ENCODE measurements at regions not wholly inside any gene's neighbourhood (a gene's known extent, or its start where the extent isn't known, plus 50 kb on each side); places are given as distances from the start of the nearest gene placed in this dataset.

GRCh38 chr14:34029921-34030334 is 79.1 kb upstream of the EGLN3 start:
- DNase-seq (ENCODE audit: low read depth, low spot score), result no peak
- H3K9me1 ChIP-seq (replicated peaks; ENCODE audit: control insufficient read depth, extremely low read depth, insufficient read depth, low read length), result no peaks in the 10 kb centered on the region
- H4K20me1 ChIP-seq (replicated peaks; ENCODE audit: control insufficient read depth, extremely low read depth, insufficient read depth, low read length), result no peaks in the 10 kb centered on the region
- no peak overlapping the region for H3K4me2 ChIP-seq (ENCODE audit: insufficient read depth, low read length)
- dilution Hi-C loops (cut with MboI; ENCODE audit: extremely low pct_ligation_motif_present, low sequenced_read_pairs) (no loop called here), intact Hi-C loops (cut with micrococcal nuclease) (no loop called here)
- no TSS peak for BruUV-seq (replicated peaks)
- H3K36me3 ChIP-seq (ENCODE audit: control insufficient read depth in 2 of 2, extremely low read depth in 1 of 2, insufficient read depth in 2 of 2, low read length in 2 of 2), result no peaks in the 10 kb centered on the region
- H3K9ac ChIP-seq (replicated peaks; ENCODE audit: extremely low read depth, insufficient read depth, low read length), result no peak overlapping the region
- no peaks in the 10 kb centered on the region for H3K4me1 ChIP-seq (ENCODE audit: control insufficient read depth, extremely low read depth, insufficient read depth, low read length)
- no peak for FAIRE-seq
- no peak overlapping the region for H3K4me3 ChIP-seq (replicated peaks in 1 of 3; ENCODE audit: insufficient read depth in 1 of 3, low read depth in 1 of 3, low read length in 3 of 3)
- TF ChIP-seq GATA2 (IDR thresholded peaks at IDR 0.05; ENCODE audit: insufficient read depth, insufficient read length, low read depth, low read length) (no peak), POLR2AphosphoS5 (IDR thresholded peaks at IDR 0.05; ENCODE audit: insufficient read depth, low read depth, low read length) (no peak), JUN (IDR thresholded peaks at IDR 0.05; ENCODE audit: borderline replicate concordance, insufficient read depth, insufficient read length, low read depth) (no peak), POLR2A (IDR thresholded peaks at IDR 0.05; ENCODE audit: low read depth, low read length) (no peak)
- TF ChIP-seq, protein P1, sequence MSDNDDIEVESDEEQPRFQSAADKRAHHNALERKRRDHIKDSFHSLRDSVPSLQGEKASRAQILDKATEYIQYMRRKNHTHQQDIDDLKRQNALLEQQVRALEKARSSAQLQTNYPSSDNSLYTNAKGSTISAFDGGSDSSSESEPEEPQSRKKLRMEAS (IDR thresholded peaks at IDR 0.05; ENCODE audit: insufficient read depth, insufficient read length), result no peak
- ChIA-PET CTCF (no interaction called here), POLR2A (no interaction called here)
- no peak overlapping the region for H3K27ac ChIP-seq (ENCODE audit: insufficient read depth, low read depth, low read length)
- no peak overlapping the region for H2AFZ ChIP-seq (ENCODE audit: low read depth, low read length)
- peaks cover 0 to 2% of the 10 kb centered on the region in 2 experiments for H3K27me3 ChIP-seq (ENCODE audit: control insufficient read depth in 2 of 2, insufficient read depth in 2 of 2, low read length in 2 of 2)
- no peaks in the 10 kb centered on the region for H3K79me2 ChIP-seq (ENCODE audit: control insufficient read depth, insufficient read depth, low read length)
- no peaks in the 10 kb centered on the region for H3K9me3 ChIP-seq (replicated peaks; ENCODE audit: control insufficient read depth, insufficient read depth, low read length)

DNA sequence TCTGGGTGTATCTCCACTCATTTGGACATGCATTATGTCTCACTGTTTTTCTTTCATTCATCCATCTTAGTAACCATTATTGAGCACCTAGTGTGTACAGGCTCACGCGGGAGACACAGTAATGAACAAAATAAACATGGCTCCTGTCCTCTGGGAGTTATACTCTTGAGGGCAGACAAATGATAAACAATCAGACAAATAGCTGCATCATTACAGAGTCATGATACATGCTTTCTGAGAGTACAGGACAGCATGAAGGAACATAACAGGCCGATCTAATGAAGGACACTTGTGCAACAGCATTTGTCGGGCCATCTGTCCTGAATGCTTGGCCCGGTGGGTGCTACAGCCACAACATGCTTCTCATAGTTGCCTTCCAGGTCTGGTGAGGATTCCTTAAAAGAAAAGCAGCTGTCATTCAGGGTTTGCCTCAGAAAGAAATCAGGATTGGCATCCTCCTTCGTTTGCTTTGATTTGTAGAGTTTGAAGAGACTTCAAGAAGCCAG is 77.2 kb upstream of the EGLN3 start:
- Histone ChIP-seq H3K9ac (replicated peaks; ENCODE audit: extremely low read depth, insufficient read depth, low read length) (no peak overlapping the region), H3K27ac (ENCODE audit: insufficient read depth, low read depth, low read length) (no peak overlapping the region), H3K4me1 (ENCODE audit: control insufficient read depth, extremely low read depth, insufficient read depth, low read length) (no peaks in the 10 kb centered on the region), H3K4me2 (ENCODE audit: insufficient read depth, low read length) (no peak overlapping the region), H2AFZ (ENCODE audit: low read depth, low read length) (no peak overlapping the region), H3K27me3 (ENCODE audit: control insufficient read depth in 2 of 2, insufficient read depth in 2 of 2, low read length in 2 of 2) (peaks cover 0 to 2% of the 10 kb centered on the region in 2 experiments), H3K9me1 (replicated peaks; ENCODE audit: control insufficient read depth, extremely low read depth, insufficient read depth, low read length) (no peaks in the 10 kb centered on the region), H3K9me3 (replicated peaks; ENCODE audit: control insufficient read depth, insufficient read depth, low read length) (no peaks in the 10 kb centered on the region), H3K36me3 (ENCODE audit: control insufficient read depth in 2 of 2, extremely low read depth in 1 of 2, insufficient read depth in 2 of 2, low read length in 2 of 2) (no peaks in the 10 kb centered on the region), H4K20me1 (replicated peaks; ENCODE audit: control insufficient read depth, extremely low read depth, insufficient read depth, low read length) (no peaks in the 10 kb centered on the region), H3K79me2 (ENCODE audit: control insufficient read depth, insufficient read depth, low read length) (no peaks in the 10 kb centered on the region), H3K4me3 (replicated peaks in 1 of 3; ENCODE audit: insufficient read depth in 1 of 3, low read depth in 1 of 3, low read length in 3 of 3) (no peak overlapping the region)
- intact Hi-C loops (cut with micrococcal nuclease), result no loop called here
- no TSS peak for BruUV-seq (replicated peaks)
- ChIA-PET POLR2A (no interaction called here), CTCF (no interaction called here)
- TF ChIP-seq GATA2 (IDR thresholded peaks at IDR 0.05; ENCODE audit: insufficient read depth, insufficient read length, low read depth, low read length) (no peak), POLR2AphosphoS5 (IDR thresholded peaks at IDR 0.05; ENCODE audit: insufficient read depth, low read depth, low read length) (no peak), FOS (IDR thresholded peaks at IDR 0.05; ENCODE audit: borderline replicate concordance, insufficient read depth, low read length) (no peak), EZH2 (IDR thresholded peaks at IDR 0.05; ENCODE audit: borderline replicate concordance, low read depth, low read length, severe bottlenecking) (no peak), JUN (IDR thresholded peaks at IDR 0.05; ENCODE audit: borderline replicate concordance, insufficient read depth, insufficient read length, low read depth) (no peak), MYC (IDR thresholded peaks at IDR 0.05; ENCODE audit: low read depth, low read length) (no peak), POLR2A (IDR thresholded peaks at IDR 0.05; ENCODE audit: low read depth, low read length) (no peak)
- TF ChIP-seq, protein P2, sequence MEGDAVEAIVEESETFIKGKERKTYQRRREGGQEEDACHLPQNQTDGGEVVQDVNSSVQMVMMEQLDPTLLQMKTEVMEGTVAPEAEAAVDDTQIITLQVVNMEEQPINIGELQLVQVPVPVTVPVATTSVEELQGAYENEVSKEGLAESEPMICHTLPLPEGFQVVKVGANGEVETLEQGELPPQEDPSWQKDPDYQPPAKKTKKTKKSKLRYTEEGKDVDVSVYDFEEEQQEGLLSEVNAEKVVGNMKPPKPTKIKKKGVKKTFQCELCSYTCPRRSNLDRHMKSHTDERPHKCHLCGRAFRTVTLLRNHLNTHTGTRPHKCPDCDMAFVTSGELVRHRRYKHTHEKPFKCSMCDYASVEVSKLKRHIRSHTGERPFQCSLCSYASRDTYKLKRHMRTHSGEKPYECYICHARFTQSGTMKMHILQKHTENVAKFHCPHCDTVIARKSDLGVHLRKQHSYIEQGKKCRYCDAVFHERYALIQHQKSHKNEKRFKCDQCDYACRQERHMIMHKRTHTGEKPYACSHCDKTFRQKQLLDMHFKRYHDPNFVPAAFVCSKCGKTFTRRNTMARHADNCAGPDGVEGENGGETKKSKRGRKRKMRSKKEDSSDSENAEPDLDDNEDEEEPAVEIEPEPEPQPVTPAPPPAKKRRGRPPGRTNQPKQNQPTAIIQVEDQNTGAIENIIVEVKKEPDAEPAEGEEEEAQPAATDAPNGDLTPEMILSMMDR (IDR thresholded peaks at IDR 0.05; ENCODE audit: extremely low read depth in 1 of 2, insufficient read depth in 1 of 2, low read depth in 1 of 2, low read length in 2 of 2), result no peak
- TF ChIP-seq, protein P1 (IDR thresholded peaks at IDR 0.05; ENCODE audit: insufficient read depth, insufficient read length), result no peak
- FAIRE-seq (no peak), DNase-seq (ENCODE audit: low read depth, low spot score) (no peak)
- dilution Hi-C loops (cut with MboI; ENCODE audit: extremely low pct_ligation_motif_present, low sequenced_read_pairs), result no loop called here

All from endothelial cell of umbilical vein (primary cell).